HEK293 (cell line): ENCODE measurements at regions not wholly inside any gene's neighbourhood (a gene's known extent, or its start where the extent isn't known, plus 50 kb on each side); places are given as distances from the start of the nearest gene placed in this dataset.

ENCODE experiments used
- CTCF ChIA-PET: fragments of 350-600 bp; formaldehyde crosslinking; extraction: SDS; loops from one replicate; lab custom pipeline; 2021; ENCODE audit warnings: antibody characterized with exemption; lab: Yijun Ruan, JAX
- POLR2A ChIA-PET: fragments of 300-600 bp; formaldehyde crosslinking; extraction: SDS; loops from one replicate; lab custom pipeline; 2020; ENCODE audit warnings: antibody characterized with exemption, inconsistent platforms; lab: Yijun Ruan, JAX
- H3K27ac ChIP-seq: fragments of 200-500 bp; sonication (Bioruptor generic); 2 replicates; pipeline ENCODE4 v1.5.1; 2014; ENCODE audit warnings: low read depth, low read length, control low read depth, inconsistent platforms; ENCODE audit errors: extremely low read depth
- H3K36me3 ChIP-seq, 2 experiments: fragments of 200-500 bp in 1 of 2; sonication (Bioruptor generic) in 1 of 2; 1 replicate in 1 of 2; 2 replicates in 1 of 2; pipeline ENCODE4 v1.5.1; 2014 to 2017; ENCODE audit warnings: inconsistent platforms in 2 of 2, low read length in 2 of 2; ENCODE audit not compliant: control insufficient read depth in 2 of 2, insufficient read depth in 1 of 2
- H3K4me1 ChIP-seq: fragments of 200-500 bp; sonication (Bioruptor generic); 2 replicates; pipeline ENCODE4 v1.5.1; 2014; ENCODE audit warnings: mild to moderate bottlenecking, low read length, inconsistent platforms; ENCODE audit not compliant: control insufficient read depth, insufficient read depth
- H3K4me3 ChIP-seq: 2 replicates; pipeline ENCODE4 v1.5.1; 2011; ENCODE audit warnings: low read depth, mild to moderate bottlenecking, control low read depth, low read length, moderate library complexity
- H3K9me3 ChIP-seq: fragments of 200-500 bp; sonication (Bioruptor generic); 2 replicates; pipeline ENCODE4 v1.5.1; 2014; ENCODE audit warnings: low read depth, low read length, inconsistent platforms; ENCODE audit not compliant: control insufficient read depth, insufficient read depth
- KLF1 ChIP-seq: fragments of 450-650 bp; formaldehyde crosslinking; IDR thresholded peaks from 2 replicates; pipeline ENCODE4 v1.5.1; 2016; ENCODE audit warnings: missing biosample characterization, missing genetic modification characterization
- TCF7L2 ChIP-seq: IDR thresholded peaks from 2 replicates; pipeline ENCODE4 v1.6.1; 2011; ENCODE audit warnings: low read depth, mild to moderate bottlenecking, inconsistent platforms, low read length, moderate library complexity, borderline replicate concordance
- ZNF121 ChIP-seq: fragments of 450-650 bp; formaldehyde crosslinking; IDR thresholded peaks from 2 replicates; pipeline ENCODE4 v1.5.1; 2016; ENCODE audit warnings: missing biosample characterization, missing genetic modification characterization
- ZNF132 ChIP-seq: fragments of 450-650 bp; formaldehyde crosslinking; IDR thresholded peaks from 2 replicates; pipeline ENCODE4 v1.5.1; 2017; ENCODE audit warnings: missing biosample characterization, missing genetic modification characterization, borderline replicate concordance
- ZNF140 ChIP-seq: fragments of 450-650 bp; formaldehyde crosslinking; IDR thresholded peaks from 2 replicates; pipeline ENCODE4 v1.5.1; 2016; ENCODE audit warnings: missing biosample characterization, missing genetic modification characterization
- ZNF157 ChIP-seq: fragments of 450-650 bp; formaldehyde crosslinking; IDR thresholded peaks from 2 replicates; pipeline ENCODE4 v1.5.1; 2016; ENCODE audit warnings: missing biosample characterization, missing genetic modification characterization
- ZNF184 ChIP-seq: fragments of 450-650 bp; IDR thresholded peaks from 2 replicates; pipeline ENCODE4 v1.5.1; 2018; ENCODE audit warnings: missing biosample characterization, mild to moderate bottlenecking, missing genetic modification characterization
- ZNF19 ChIP-seq: fragments of 450-650 bp; formaldehyde crosslinking; IDR thresholded peaks from 2 replicates; pipeline ENCODE4; 2016; ENCODE audit warnings: missing biosample characterization, missing genetic modification characterization, low read depth
- ZNF211 ChIP-seq: fragments of 450-650 bp; formaldehyde crosslinking; IDR thresholded peaks from 2 replicates; pipeline ENCODE4 v1.5.1; 2016; ENCODE audit warnings: low read depth, missing biosample characterization, missing genetic modification characterization
- ZNF223 ChIP-seq: fragments of 450-650 bp; formaldehyde crosslinking; IDR thresholded peaks from 2 replicates; pipeline ENCODE4 v1.5.1; 2016; ENCODE audit warnings: missing biosample characterization, missing genetic modification characterization
- ZNF239 ChIP-seq: fragments of 450-650 bp; formaldehyde crosslinking; IDR thresholded peaks from 2 replicates; pipeline ENCODE4 v1.5.1; 2016; ENCODE audit warnings: missing biosample characterization, missing genetic modification characterization
- ZNF335 ChIP-seq: fragments of 450-650 bp; formaldehyde crosslinking; conservative IDR thresholded peaks from 2 replicates; pipeline ENCODE4 v1.5.1; 2016; ENCODE audit warnings: missing biosample characterization, missing genetic modification characterization
- ZNF513 ChIP-seq: fragments of 450-650 bp; IDR thresholded peaks from 2 replicates; pipeline ENCODE4 v1.5.1; 2018; ENCODE audit warnings: missing biosample characterization, missing genetic modification characterization
- ZNF521 ChIP-seq: fragments of 450-650 bp; formaldehyde crosslinking; IDR thresholded peaks from 2 replicates; pipeline ENCODE4 v1.5.1; 2017; ENCODE audit warnings: missing biosample characterization, mild to moderate bottlenecking, missing genetic modification characterization
- ZNF561 ChIP-seq: fragments of 450-650 bp; IDR thresholded peaks from 2 replicates; pipeline ENCODE4 v1.5.1; 2018; ENCODE audit warnings: missing biosample characterization, missing genetic modification characterization, borderline replicate concordance
- ZNF670 ChIP-seq: fragments of 450-650 bp; formaldehyde crosslinking; IDR thresholded peaks from 2 replicates; pipeline ENCODE4 v1.5.1; 2016; ENCODE audit warnings: missing biosample characterization, missing genetic modification characterization, low read depth
- ZNF76 ChIP-seq: fragments of 450-650 bp; formaldehyde crosslinking; IDR thresholded peaks from 2 replicates; pipeline ENCODE4; 2016; ENCODE audit warnings: low read depth, missing biosample characterization, missing genetic modification characterization, borderline replicate concordance
- ZSCAN30 ChIP-seq: fragments of 450-650 bp; IDR thresholded peaks from 2 replicates; pipeline ENCODE4 v1.5.1; 2018; ENCODE audit warnings: missing biosample characterization, mild to moderate bottlenecking, missing genetic modification characterization, moderate library complexity
- TF ChIP-seq, protein P1 (sequence below): fragments of 450-650 bp; formaldehyde crosslinking; IDR thresholded peaks from 2 replicates; pipeline ENCODE4 v1.5.1; 2016; ENCODE audit warnings: missing biosample characterization, missing genetic modification characterization
- TF ChIP-seq, protein P2 (sequence below): fragments of 450-650 bp; formaldehyde crosslinking; IDR thresholded peaks from 2 replicates; pipeline ENCODE4 v1.5.1; 2016; ENCODE audit warnings: missing biosample characterization, missing genetic modification characterization, borderline replicate concordance
- TF ChIP-seq, protein P3 (sequence below): fragments of 450-650 bp; formaldehyde crosslinking; IDR thresholded peaks from 2 replicates; pipeline ENCODE4 v1.5.1; 2017; ENCODE audit warnings: missing biosample characterization, mild to moderate bottlenecking, missing genetic modification characterization, moderate library complexity
- TF ChIP-seq, protein P4 (sequence below): fragments of 450-650 bp; formaldehyde crosslinking; IDR thresholded peaks from 2 replicates; pipeline ENCODE4 v1.5.1; 2016; ENCODE audit warnings: missing biosample characterization, missing genetic modification characterization

DNA sequence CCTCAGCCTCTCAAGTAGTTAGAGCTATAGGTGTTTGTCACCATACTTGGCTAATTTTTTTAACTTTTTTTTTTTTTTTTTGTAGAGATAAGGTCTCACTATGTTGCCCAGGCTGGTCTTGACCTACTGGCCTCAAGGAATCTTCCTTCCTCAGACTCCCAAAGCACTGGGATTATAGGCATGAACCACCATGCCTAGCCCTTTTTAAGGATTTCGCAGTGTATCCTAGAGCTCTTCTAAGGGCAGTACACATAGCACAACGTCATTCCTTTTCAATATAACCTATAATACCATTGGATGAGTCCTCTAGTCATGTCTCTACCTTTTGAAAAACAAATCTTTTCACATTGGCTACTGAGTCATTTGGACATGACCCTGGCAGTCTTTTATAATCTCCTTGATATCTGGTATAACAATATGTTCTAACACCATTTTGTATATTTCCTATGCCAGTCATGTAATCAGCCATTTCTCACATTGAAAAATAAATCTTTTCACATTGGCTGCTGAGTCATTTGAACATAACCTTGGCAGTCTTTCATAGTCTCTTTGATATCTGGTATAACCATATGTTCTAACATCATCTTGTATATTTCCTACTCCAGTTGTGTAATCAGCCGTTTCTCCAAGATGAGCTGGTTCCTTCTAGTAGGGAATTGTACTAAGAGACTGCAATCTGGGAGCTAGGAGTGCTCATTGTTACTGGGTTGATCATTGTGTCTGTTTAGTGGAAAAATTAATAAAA lies 944.7 kb downstream of the MCTP2 start (continued):
- TF ChIP-seq, protein P1, sequence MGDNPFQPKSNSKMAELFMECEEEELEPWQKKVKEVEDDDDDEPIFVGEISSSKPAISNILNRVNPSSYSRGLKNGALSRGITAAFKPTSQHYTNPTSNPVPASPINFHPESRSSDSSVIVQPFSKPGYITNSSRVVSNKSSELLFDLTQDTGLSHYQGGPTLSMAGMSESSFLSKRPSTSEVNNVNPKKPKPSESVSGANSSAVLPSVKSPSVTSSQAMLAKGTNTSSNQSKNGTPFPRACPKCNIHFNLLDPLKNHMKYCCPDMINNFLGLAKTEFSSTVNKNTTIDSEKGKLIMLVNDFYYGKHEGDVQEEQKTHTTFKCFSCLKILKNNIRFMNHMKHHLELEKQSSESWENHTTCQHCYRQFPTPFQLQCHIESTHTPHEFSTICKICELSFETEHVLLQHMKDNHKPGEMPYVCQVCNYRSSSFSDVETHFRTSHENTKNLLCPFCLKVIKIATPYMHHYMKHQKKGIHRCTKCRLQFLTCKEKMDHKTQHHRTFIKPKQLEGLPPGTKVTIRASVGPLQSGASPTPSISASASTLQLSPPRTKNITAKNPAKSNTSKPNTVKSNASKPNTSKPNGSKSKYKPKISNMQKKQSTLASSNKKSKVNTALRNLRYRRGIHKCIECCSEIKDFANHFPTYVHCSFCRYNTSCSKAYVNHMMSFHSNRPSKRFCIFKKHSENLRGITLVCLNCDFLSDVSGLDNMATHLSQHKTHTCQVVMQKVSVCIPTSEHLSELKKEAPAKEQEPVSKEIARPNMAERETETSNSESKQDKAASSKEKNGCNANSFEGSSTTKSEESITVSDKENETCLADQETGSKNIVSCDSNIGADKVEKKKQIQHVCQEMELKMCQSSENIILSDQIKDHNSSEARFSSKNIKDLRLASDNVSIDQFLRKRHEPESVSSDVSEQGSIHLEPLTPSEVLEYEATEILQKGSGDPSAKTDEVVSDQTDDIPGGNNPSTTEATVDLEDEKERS, result no peak
- no peak for TF ChIP-seq TCF7L2
- no peak for TF ChIP-seq ZNF239
- no peak for TF ChIP-seq ZNF513
- TF ChIP-seq ZNF157 (tag by site-specific recombination), result no peak
- TF ChIP-seq ZNF561 (tag by site-specific recombination), result no peak
- TF ChIP-seq ZNF670 (tag by site-specific recombination), result no peak

DNA sequence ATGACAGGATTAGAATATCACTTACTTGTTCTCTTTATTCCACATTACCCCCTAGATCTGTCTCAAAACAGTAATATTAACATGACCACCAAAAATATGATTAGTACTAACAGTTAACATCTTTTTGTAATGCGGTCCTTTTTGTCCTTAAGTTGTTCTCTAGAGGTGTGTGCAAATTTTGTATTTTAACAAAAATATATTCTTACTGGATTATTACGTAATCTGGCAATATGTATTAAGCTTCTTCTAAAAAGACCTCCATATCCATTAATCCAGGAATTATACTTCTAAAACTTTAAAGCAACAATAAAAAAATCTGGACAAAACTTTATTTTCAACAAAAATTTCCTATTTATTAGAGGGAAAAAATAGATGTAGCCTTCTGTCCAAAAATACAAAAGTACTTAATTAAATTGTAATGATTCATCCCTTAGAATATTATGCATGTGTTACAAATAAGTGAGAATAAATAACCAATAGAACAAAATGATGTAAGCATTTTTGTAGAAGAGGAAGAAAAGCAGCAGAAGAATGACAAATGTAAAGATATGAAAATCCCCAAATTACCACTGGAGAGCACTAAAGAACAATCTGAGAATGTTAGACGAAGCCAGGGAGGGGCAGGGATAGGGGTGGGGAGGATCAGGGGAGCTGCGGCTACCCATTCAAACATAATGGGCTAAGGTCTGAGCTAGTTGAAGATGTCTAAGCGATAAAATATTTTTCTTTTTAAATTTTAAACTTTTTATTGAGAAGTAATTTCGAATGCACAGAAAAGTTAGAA lies 945.6 kb downstream of the MCTP2 start:
- Histone ChIP-seq H3K4me1 (peaks cover 4% of the 10 kb centered on the region), H3K27ac (no peak overlapping the region), H3K4me3 (no peak overlapping the region), H3K36me3 (no peaks in the 10 kb centered on the region), H3K9me3 (peaks cover 2% of the 10 kb centered on the region)
- CTCF ChIA-PET, result interaction anchor here (0.5 to 0.6 kb wide), 3 partner anchors 87 to 1141 kb away, joined by 3 to 4 read pairs (median 3); no protein-coding TSS in a partner anchor
- POLR2A ChIA-PET, result no interaction called here
- TF ChIP-seq ZNF121 (tag by site-specific recombination), result no peak
- no peak for TF ChIP-seq ZNF140 (tag by site-specific recombination)
- TF ChIP-seq, protein P2, sequence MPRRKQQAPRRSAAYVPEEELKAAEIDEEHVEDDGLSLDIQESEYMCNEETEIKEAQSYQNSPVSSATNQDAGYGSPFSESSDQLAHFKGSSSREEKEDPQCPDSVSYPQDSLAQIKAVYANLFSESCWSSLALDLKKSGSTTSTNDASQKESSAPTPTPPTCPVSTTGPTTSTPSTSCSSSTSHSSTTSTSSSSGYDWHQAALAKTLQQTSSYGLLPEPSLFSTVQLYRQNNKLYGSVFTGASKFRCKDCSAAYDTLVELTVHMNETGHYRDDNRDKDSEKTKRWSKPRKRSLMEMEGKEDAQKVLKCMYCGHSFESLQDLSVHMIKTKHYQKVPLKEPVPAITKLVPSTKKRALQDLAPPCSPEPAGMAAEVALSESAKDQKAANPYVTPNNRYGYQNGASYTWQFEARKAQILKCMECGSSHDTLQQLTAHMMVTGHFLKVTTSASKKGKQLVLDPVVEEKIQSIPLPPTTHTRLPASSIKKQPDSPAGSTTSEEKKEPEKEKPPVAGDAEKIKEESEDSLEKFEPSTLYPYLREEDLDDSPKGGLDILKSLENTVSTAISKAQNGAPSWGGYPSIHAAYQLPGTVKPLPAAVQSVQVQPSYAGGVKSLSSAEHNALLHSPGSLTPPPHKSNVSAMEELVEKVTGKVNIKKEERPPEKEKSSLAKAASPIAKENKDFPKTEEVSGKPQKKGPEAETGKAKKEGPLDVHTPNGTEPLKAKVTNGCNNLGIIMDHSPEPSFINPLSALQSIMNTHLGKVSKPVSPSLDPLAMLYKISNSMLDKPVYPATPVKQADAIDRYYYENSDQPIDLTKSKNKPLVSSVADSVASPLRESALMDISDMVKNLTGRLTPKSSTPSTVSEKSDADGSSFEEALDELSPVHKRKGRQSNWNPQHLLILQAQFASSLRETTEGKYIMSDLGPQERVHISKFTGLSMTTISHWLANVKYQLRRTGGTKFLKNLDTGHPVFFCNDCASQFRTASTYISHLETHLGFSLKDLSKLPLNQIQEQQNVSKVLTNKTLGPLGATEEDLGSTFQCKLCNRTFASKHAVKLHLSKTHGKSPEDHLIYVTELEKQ, result no peak
- no peak for TF ChIP-seq ZNF19 (tag by site-specific recombination)
- TF ChIP-seq ZNF184 (tag by site-specific recombination), result no peak
- TF ChIP-seq ZNF335 (tag by site-specific recombination), result no peak
- TF ChIP-seq ZNF211, result no peak
- no peak for TF ChIP-seq ZSCAN30 (tag by site-specific recombination)
- TF ChIP-seq, protein P3, sequence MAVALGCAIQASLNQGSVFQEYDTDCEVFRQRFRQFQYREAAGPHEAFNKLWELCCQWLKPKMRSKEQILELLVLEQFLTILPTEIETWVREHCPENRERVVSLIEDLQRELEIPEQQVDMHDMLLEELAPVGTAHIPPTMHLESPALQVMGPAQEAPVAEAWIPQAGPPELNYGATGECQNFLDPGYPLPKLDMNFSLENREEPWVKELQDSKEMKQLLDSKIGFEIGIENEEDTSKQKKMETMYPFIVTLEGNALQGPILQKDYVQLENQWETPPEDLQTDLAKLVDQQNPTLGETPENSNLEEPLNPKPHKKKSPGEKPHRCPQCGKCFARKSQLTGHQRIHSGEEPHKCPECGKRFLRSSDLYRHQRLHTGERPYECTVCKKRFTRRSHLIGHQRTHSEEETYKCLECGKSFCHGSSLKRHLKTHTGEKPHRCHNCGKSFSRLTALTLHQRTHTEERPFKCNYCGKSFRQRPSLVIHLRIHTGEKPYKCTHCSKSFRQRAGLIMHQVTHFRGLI, result no peak
- no peak for TF ChIP-seq ZNF223
- no peak for TF ChIP-seq KLF1 (tag by site-specific recombination)
- TF ChIP-seq ZNF76 (tag by site-specific recombination), result no peak
- no peak for TF ChIP-seq ZNF132 (tag by site-specific recombination)
- TF ChIP-seq, protein P4, sequence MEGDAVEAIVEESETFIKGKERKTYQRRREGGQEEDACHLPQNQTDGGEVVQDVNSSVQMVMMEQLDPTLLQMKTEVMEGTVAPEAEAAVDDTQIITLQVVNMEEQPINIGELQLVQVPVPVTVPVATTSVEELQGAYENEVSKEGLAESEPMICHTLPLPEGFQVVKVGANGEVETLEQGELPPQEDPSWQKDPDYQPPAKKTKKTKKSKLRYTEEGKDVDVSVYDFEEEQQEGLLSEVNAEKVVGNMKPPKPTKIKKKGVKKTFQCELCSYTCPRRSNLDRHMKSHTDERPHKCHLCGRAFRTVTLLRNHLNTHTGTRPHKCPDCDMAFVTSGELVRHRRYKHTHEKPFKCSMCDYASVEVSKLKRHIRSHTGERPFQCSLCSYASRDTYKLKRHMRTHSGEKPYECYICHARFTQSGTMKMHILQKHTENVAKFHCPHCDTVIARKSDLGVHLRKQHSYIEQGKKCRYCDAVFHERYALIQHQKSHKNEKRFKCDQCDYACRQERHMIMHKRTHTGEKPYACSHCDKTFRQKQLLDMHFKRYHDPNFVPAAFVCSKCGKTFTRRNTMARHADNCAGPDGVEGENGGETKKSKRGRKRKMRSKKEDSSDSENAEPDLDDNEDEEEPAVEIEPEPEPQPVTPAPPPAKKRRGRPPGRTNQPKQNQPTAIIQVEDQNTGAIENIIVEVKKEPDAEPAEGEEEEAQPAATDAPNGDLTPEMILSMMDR (tag by site-specific recombination), result no peak
- TF ChIP-seq ZNF521 (tag by site-specific recombination), result no peak
